Neural crest cell (in vitro differentiated cells): ENCODE measurements at regions not wholly inside any gene's neighbourhood (a gene's known extent, or its start where the extent isn't known, plus 50 kb on each side); places are given as distances from the start of the nearest gene placed in this dataset.

Source experiments
- DNase-seq: peaks from one replicate; pipeline ENCODE4 v3.0.0; 2021; ENCODE audit warnings: low read depth, mixed read lengths, low spot score
- H3K27ac Mint-ChIP-seq: one replicate; pipeline ENCODE4 v1.8.0; 2021; ENCODE audit warnings: mild to moderate bottlenecking, mixed read lengths; ENCODE audit not compliant: unreplicated experiment
- H3K27me3 Mint-ChIP-seq: 2 replicates; pipeline ENCODE4 v1.8.0; 2021; ENCODE audit warnings: low read depth, mild to moderate bottlenecking, mixed read lengths
- H3K36me3 Mint-ChIP-seq: 2 replicates; pipeline ENCODE4 v1.8.0; 2021; ENCODE audit warnings: low read depth, mild to moderate bottlenecking, mixed read lengths
- H3K4me1 Mint-ChIP-seq: 2 replicates; pipeline ENCODE4 v1.8.0; 2021; ENCODE audit warnings: mixed read lengths
- H3K4me3 Mint-ChIP-seq: one replicate; pipeline ENCODE4 v1.8.0; 2021; ENCODE audit warnings: mild to moderate bottlenecking, mixed read lengths
- H3K9me3 Mint-ChIP-seq: 2 replicates; pipeline ENCODE4 v1.8.0; 2021; ENCODE audit warnings: mixed read lengths
- CTCF ChIP-seq: fragments of 200-600 bp; sonication (generic); conservative IDR thresholded peaks from 2 replicates; pipeline ENCODE4 v1.5.0; 2021; ENCODE audit warnings: antibody characterized with exemption, mild to moderate bottlenecking

- peak overlapping the region; percentile 28 for H3K4me3 Mint-ChIP-seq
- no peak for DNase-seq
- no peaks in the 10 kb centered on the region for H3K9me3 Mint-ChIP-seq
- TF ChIP-seq CTCF = no peak
- H3K4me1 Mint-ChIP-seq = peaks cover 24% of the 10 kb centered on the region
- H3K27me3 Mint-ChIP-seq = no peaks in the 10 kb centered on the region
- no peaks in the 10 kb centered on the region for H3K36me3 Mint-ChIP-seq
- H3K27ac Mint-ChIP-seq = no peak overlapping the region
Measured at GRCh38 chr13:106212386-106213010, 323.0 kb downstream of the EFNB2 start.

- no peaks in the 10 kb centered on the region for H3K9me3 Mint-ChIP-seq
- no peaks in the 10 kb centered on the region for H3K36me3 Mint-ChIP-seq
- no peak overlapping the region for H3K27ac Mint-ChIP-seq
- no peak overlapping the region for H3K4me3 Mint-ChIP-seq
- H3K4me1 Mint-ChIP-seq = peaks cover 24% of the 10 kb centered on the region
- TF ChIP-seq CTCF = no peak
- no peaks in the 10 kb centered on the region for H3K27me3 Mint-ChIP-seq
- no peak for DNase-seq
Measured at GRCh38 chr13:106210324-106210723, 325.1 kb downstream of the EFNB2 start.

- peaks cover 6% of the 10 kb centered on the region for H3K36me3 Mint-ChIP-seq
- H3K4me3 Mint-ChIP-seq = no peak overlapping the region
- H3K9me3 Mint-ChIP-seq = peaks cover 8% of the 10 kb centered on the region
- DNase-seq = no peak
- no peak overlapping the region for H3K27ac Mint-ChIP-seq
- no peaks in the 10 kb centered on the region for H3K27me3 Mint-ChIP-seq
- H3K4me1 Mint-ChIP-seq = peaks cover 4% of the 10 kb centered on the region
- TF ChIP-seq CTCF = no peak
Measured at GRCh38 chr13:106205871-106206270, 329.6 kb downstream of the EFNB2 start.

GRCh38 chr13:106197496-106197895 lies 338.0 kb downstream of the EFNB2 start:
- H3K36me3 Mint-ChIP-seq = peaks cover 4% of the 10 kb centered on the region
- no peak for DNase-seq
- H3K4me3 Mint-ChIP-seq = no peak overlapping the region
- no peaks in the 10 kb centered on the region for H3K27me3 Mint-ChIP-seq
- no peaks in the 10 kb centered on the region for H3K4me1 Mint-ChIP-seq
- H3K9me3 Mint-ChIP-seq = peaks cover 13% of the 10 kb centered on the region
- TF ChIP-seq CTCF = no peak
- no peak overlapping the region for H3K27ac Mint-ChIP-seq

GRCh38 chr13:106187501-106188095 lies 347.9 kb downstream of the EFNB2 start:
- Mint-ChIP-seq H3K27ac (no peak overlapping the region), H3K4me1 (peaks cover 17% of the 10 kb centered on the region), H3K4me3 (no peak overlapping the region), H3K27me3 (no peaks in the 10 kb centered on the region), H3K36me3 (peaks cover 12% of the 10 kb centered on the region), H3K9me3 (peaks cover 13% of the 10 kb centered on the region)
- no peak for TF ChIP-seq CTCF
- no peak for DNase-seq
